NCI-H1417 treated with DMSO at 0.1 percent for 48 hours (cell line): ENCODE measurements at regions not wholly inside any gene's neighbourhood (a gene's known extent, or its start where the extent isn't known, plus 50 kb on each side); places are given as distances from the start of the nearest gene placed in this dataset.
"Not testable (repeated sequence)": the region's sequence is repeated elsewhere in the genome, so short reads cannot be mapped to it uniquely, and the experiment has no call there.

Experiments used
- DNase-seq: peaks from one replicate; lab custom pipeline; 2025; lab: John Stamatoyannopoulos, UW

- no peak for DNase-seq
These were observed 458.3 kb upstream of the SYT4 start for GRCh38 chr18:43735570-43735969.

GRCh38 chr18:43744960-43745745 lies 467.9 kb upstream of the SYT4 start:
- DNase-seq: no peak

- DNase-seq: no peak
These were observed 473.9 kb upstream of the SYT4 start for GRCh38 chr18:43751203-43751602.

- DNase-seq: no peak
These were observed 474.5 kb upstream of the SYT4 start for GRCh38 chr18:43751835-43752234.

GRCh38 chr18:43757273-43757672 lies 480.0 kb upstream of the SYT4 start:
- no peak for DNase-seq

- no peak for DNase-seq
These were observed 481.4 kb upstream of the SYT4 start for GRCh38 chr18:43758734-43759133.

GRCh38 chr18:43760010-43760409 lies 482.7 kb upstream of the SYT4 start:
- DNase-seq: no peak

- DNase-seq: no peak
These were observed 495.6 kb upstream of the SYT4 start for GRCh38 chr18:43772907-43773306.

- DNase-seq: no peak
These were observed 497.2 kb upstream of the SYT4 start for GRCh38 chr18:43774497-43774896.

- no peak for DNase-seq
These were observed 498.3 kb upstream of the SYT4 start for GRCh38 chr18:43775591-43775990.

- DNase-seq: no peak
These were observed 499.7 kb upstream of the SYT4 start for GRCh38 chr18:43776997-43777396.

GRCh38 chr18:43777636-43778304 lies 500.5 kb upstream of the SYT4 start:
- no peak for DNase-seq

GRCh38 chr18:43780782-43781340 lies 503.6 kb upstream of the SYT4 start:
- no peak for DNase-seq

GRCh38 chr18:43785158-43785557 lies 507.9 kb upstream of the SYT4 start:
- DNase-seq: no peak

GRCh38 chr18:43786893-43787292 lies 509.6 kb upstream of the SYT4 start:
- DNase-seq: no peak

- not testable (repeated sequence) for DNase-seq
These were observed 510.4 kb upstream of the SYT4 start for GRCh38 chr18:43787721-43788120.

- peak; percentile 40 for DNase-seq
These were observed 512.1 kb upstream of the SYT4 start for GRCh38 chr18:43789234-43790000.

GRCh38 chr18:43793910-43794309 lies 516.6 kb upstream of the SYT4 start:
- no peak for DNase-seq

- DNase-seq: no peak
These were observed 517.1 kb upstream of the SYT4 start for GRCh38 chr18:43794363-43794762.

GRCh38 chr18:43797347-43797746 lies 520.1 kb upstream of the SYT4 start:
- no peak for DNase-seq

GRCh38 chr18:43800584-43800983 lies 523.3 kb upstream of the SYT4 start:
- DNase-seq: no peak

GRCh38 chr18:43805646-43806194 lies 528.4 kb upstream of the SYT4 start:
- DNase-seq: no peak
